Activated CD4-positive, alpha-beta T cell treated with anti-CD3 and anti-CD28 coated beads, Interleukin-2, amount 50 U/mL, for 16 hours (primary cell): ENCODE measurements at regions not wholly inside any gene's neighbourhood (a gene's known extent, or its start where the extent isn't known, plus 50 kb on each side); places are given as distances from the start of the nearest gene placed in this dataset.

Source experiments
- DNase-seq: peaks from one replicate; pipeline ENCODE4 v3.0.0-alpha.2; 2020

DNA sequence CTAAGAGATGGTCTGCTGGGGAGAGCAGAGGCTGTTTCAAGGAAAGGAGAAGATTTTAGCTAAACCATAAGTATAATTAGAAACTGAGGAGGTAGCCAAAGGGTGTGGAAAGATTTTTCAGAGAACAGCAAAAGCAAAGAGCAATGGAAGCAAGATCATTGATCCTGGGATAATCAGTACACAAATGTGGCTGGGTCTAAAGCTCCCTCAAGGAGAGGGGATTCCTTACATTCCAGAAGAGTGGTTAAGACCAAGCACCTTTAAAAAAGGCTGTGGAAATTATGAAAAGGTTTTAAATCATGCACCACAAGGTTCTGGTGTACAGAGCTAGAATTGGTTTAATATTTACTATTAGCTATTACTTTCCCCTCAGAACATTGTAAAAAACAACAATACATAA lies 246.0 kb upstream of the UBE2E3 start:
- DNase-seq: no peak

DNA sequence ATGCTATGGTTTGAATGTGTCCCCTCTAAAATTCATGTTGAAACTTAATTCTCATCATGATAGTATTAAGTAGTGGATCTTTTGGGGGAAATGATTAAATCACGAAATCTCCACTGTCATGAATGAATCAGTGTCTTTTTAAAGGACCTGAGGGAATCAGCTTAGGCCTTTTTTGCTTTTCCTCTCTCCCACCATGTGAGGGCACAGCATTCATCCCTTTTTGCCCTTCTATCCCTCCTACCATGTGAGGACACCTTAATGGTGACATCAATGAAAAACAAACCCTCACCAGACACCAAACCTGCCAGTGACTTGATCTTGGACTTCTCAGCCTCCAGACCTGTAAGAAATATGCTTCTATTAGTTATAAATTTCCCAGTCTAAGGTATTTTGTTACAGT lies 247.1 kb upstream of the UBE2E3 start:
- DNase-seq: no peak

DNA sequence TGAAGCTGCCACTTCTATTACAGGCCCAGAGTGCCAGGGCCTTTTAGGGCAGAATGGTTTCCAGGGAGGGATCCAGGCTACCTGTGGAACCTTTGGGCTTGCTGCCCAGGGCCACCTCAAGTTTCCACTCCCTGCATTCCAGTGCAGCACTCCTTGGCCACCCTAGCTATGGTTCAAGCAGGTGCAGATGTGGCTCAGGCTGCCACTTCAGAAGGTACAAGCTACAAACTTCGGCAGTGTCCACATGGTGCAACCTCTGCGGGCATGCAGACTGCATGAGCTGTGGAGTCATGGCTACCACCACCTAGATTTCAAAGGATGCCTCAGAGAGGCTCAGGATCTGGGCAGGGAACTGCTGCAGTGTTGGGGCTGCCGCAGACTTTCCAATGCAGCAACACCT lies 248.1 kb upstream of the UBE2E3 start:
- DNase-seq: no peak

DNA sequence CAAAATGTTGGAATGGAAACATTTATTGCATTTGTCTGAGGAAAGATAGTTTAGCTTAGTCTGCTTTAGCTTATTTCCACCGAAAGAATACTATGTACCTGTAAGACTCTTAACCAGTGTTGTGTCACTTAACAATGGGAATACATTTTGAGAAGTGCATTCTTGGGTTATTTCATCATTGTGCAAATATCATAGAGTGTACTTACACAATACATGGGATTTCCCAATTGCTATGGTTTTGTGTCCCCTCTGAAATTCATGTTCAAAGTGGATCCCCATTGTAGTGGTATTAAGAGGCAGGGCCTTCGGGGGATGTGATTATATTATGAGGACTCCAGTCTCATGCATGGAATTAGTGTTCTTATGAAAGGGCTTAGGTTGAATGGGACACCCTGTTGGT lies 249.4 kb upstream of the UBE2E3 start:
- no peak for DNase-seq

DNA sequence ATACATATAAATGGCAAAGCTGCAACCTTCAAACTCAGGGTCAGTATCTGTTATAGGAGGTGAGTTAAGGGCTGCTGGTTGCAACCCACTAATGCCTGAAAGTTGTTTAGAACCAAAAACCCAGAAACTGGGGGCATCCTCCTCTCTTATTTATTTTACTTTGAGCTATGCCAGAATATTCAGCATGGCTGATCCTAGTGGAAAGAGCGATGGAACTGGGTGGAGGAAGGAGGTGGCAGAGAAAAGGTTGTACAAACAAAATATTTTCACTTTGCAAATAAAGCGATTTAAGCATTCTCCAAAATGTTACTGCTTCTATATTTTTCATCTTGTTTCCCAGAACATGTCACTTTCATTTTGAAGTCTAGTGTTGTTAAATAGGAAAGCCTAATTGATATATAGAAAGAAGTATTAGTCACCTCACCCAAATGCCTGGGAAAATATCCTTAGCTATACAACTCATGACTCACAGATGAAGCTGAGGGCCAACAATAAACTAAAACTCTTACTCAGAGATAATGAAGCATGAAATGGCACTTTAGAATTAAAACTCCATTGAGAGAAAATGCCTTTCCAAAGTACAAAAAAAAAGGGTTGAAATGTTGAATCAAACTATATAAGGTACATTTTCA lies 251.4 kb upstream of the UBE2E3 start:
- no peak for DNase-seq

DNA sequence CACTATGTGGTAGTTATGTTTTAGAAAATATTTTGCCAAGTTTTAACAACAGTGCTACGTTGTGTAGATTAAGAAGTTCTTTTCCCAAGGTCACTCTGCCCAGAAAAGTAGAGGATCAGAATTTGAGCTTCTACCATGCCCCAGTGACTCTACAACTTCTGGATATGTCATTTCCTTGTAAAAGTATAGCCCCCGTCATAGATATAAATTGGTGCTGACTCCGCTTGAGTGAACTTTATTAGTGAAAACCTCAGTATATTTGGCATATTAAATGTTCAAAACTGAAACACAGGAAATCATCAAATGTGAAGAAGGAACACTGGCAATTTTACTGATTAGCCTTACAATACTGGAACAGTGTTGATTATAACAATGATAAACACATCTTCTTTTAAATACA lies 256.7 kb upstream of the UBE2E3 start:
- DNase-seq: no peak

DNA sequence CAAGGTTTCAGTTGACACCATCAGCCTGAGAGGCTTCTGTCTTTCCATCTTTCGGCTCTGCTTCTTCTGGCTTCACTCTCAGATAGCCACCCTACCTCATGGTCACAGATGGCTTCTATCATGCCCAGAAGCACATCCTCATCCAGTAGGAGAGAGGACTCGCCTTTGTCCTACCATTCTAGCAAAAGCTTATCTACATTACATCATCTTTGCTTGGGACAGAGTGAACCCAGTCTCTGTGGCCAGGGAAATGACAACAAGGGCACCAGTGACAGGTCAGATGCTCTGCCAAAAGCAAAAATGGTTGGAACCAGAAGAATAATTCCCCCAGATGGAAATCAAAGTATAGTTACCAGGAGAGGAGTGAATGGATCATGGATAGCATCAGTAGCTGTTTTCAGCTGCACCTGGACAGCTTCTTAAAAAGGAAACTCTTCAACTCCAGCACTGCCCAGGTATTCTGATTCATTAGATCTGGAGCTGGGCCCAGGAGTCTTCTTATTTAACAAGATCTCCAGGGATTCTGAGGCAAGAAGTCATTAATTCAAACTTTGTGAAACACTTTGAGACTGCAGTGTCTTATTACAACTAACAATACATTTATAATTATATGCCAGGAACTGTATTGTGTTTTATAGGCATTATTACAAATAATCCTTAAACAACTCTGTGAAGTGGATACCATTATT lies 257.7 kb upstream of the UBE2E3 start:
- DNase-seq: no peak

DNA sequence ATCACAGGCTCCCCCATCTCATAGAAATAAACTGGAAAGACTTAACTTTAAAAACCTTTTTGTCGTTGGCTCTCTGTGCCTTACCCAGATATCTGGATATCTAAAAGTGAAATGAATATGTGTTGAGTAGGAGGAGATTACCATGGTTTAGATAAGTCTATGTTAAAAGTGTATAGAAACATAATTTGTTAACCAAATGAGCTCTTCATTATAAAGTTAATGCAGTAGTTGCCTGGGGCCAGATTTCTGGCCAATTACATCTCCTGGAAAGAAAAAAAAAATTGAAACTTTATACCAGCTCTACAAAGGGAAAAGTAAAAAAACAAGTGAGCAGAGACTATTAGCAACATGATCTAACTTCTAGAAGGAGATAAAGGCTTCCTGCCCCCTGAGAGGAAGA lies 259.6 kb upstream of the UBE2E3 start:
- no peak for DNase-seq

DNA sequence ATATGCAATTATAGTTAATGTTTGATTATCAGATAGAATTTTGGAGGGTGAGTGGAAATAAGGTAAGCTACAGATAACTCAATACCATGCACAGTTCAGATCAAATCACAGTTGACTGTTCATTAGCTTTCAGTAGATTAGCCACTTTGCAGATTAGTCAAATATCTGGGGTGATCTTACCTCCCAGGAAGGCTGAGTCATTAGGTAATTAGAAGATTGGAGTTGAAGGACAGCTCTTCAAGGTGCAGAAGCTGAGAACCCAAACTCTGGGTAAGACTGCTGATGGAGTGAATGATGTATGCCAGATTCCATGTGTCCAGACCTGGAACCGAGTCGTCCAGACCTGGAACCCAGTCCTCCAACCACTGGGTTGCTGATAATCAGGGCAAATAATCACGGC lies 262.8 kb upstream of the UBE2E3 start:
- no peak for DNase-seq

DNA sequence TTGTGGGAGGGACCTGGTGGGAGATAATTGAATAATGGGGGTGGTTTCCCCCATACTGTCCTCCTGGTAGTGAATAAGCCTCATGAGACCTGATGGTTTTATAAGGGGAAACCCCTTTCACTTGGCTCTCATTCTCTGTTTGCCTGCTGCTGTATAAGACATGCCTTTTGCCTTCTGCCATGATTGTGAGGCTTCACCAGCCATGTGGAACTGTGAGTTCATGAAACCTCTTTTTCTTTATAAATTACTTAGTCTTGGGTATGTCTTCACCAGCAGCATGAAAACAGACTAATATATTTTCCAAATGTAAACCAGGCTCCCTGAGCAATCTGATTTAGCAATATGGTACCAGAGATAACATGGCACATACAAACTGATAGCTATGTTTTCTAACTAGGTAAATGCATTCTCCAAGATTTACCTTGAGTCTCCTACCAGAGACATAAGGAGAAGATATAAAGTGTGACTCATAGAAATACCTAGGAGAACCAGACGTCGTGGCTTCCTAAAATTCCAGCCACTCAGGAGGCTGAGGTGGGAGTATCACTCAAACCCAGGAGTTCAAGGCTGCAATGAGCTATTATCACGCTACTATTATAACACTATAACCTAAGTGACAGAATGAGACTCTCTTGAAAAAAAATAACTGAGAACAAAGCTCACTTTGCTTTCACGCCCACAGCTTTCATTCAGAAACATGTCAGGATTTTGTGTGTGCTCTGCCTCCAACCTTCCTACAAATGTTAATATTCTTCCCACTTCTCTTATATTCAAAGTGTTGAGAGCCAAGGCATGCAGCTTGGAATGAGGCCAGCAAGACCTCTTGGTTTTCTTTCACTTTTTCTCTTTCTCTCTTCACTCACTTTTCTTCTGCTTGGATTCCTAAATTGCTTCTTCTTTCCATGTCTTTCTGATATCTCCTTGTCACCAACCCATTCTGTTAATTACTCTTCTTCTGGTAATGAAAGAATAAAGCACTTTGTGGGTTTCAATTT lies 263.9 kb upstream of the UBE2E3 start:
- DNase-seq: no peak

DNA sequence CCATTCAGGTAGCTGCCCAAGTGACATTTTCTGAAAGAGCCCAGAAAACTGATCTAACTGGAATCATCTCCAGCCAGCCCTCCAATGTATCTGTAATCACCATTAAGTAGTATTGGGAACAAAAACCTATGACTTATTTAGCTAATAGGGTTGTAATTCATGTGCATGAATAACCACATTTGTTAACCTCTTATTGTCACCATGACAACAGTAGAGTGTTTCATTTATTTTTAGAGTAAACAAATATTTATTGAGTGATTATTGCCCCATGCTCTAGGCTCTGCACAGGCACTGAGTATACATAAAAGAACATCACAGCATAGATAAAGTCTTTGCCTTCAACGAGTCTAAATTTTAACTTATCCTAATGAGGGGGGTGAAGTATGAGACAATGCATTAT lies 265.4 kb upstream of the UBE2E3 start:
- no peak for DNase-seq

DNA sequence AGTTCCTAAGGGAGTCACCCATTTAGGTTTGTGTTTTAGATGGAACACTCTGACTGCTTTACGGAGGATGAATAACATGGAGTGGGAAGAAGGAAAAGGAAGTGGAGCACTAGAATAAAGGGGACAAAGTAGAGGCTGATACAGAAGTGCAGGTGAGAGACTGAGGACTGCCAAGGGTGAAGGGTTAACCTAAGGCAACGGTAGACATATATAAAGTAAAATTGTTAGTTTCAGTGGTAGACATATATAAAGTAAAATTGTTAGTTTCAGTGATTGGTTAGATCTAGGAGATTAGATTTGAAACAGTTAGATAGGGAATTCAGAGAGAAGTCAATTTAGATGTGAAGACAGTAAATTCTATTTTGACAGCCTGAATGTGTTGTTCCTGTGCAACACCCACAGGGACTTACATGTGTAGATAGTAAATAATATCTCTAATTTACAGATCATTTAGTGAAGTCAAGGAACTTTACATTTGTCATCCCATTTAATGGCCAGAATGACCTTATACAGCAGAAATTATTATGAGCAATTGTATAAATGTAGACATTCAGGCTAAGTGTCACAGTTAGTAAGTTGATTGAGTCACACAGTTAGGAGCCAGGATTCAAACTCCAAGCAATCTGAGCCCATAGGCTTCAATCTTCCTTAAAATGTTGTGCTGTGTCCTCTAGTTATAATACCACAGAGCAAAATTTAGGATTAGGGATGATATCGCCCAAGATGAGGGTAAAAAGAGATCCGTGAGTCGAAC lies 270.8 kb upstream of the UBE2E3 start:
- no peak for DNase-seq

DNA sequence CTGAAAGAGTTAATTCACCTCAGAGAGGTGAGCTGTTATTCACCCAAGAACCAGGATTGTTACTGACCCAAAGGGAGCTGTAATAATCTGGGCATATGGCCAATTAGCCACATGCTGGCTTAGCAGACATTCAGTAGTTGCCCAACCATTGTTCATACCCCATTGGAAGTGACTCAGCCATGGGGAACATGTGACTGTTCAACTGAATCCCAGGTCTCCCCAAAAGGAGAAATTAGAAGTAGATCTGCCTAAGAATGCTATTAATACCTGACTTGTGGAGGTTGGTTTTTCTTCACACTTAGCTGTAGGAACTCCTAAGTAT lies 272.6 kb upstream of the UBE2E3 start:
- DNase-seq: no peak

DNA sequence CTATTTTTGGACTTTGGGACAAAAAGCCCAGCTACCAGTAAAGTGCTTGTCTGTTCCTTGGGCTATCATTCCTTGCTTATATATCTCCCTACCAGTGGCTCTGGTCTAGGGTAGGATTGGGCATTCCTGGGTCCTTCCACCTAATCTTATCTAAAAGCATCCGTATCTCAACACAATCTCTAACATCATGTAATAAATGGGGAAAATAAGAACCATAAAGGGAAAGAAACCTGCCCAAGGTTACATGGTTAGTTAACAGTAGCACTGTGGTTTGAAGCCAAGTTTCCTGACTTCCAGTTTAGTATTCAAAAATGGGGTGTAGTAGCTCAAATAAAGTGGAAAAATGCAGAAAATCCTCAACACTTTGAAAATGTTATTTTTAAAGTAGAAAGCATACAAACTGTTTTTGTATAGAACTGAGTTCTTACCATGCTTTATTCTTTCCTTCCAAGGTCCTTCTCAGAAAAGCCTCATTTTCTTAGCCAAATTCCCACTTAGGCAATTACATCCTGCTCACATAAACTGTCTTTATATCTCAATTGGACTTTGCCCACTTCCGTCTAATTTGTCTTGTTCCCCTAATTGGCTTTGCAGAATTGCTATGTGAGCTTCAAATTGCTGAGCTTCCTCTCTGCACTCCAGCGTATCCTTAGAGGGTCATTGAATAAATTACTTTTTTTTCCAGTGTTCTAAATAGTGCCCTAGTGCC lies 273.1 kb upstream of the UBE2E3 start:
- no peak for DNase-seq

DNA sequence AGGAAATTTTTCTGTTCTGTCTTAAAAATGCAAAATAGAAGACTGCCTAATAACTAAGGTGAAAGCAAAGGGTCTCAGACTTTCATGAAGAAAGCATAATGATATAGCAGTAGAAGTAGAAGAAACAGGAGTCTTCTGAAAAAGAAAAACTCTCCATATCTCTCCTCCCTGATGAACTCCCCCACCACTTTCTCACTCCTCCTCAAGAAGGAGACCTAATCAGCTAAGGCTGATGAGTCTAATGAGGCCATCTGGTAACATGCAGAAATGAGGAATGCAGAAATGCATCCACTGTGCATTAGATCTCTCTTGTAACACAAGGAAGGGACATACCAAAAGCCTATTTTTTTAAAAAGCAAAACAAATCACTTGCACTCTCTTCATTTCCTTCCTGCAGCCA lies 273.7 kb upstream of the UBE2E3 start:
- DNase-seq: no peak

DNA sequence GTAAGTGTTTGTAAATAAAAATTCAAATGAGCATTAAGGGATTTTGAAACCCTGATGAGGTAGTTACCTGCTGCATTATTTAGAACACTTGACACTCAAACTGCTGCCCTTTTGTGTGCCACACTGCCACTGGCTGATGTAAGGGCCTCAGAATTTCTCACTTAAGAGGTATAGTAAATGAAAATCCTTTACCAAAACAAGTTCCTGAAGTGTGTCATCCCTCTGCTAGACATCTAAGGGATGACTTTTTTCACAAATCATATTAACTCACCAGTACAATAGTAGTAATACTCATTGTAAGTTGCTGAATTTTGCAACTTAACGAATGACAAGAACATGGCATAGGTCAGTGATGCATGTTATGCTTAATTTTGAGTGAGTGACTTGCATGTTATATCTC lies 274.9 kb upstream of the UBE2E3 start:
- no peak for DNase-seq

DNA sequence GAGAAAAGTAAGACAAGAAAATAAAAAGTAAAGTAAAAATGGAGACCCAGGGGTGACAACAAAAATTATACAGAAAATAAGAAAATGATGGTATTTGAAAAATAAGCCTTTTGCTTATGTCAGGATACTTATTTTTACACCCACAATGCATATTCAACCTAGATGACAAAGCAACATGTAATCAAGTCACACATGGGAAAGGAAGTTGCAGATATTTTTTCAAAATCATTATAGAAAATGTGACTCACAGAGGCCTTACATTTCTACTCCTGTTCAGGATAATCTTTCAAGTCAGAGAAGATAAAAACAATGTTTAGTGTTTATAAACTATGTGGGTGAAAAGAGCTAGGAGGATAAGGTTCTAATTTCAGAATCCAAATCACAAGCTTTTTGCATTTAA lies 275.3 kb upstream of the UBE2E3 start:
- DNase-seq: no peak

DNA sequence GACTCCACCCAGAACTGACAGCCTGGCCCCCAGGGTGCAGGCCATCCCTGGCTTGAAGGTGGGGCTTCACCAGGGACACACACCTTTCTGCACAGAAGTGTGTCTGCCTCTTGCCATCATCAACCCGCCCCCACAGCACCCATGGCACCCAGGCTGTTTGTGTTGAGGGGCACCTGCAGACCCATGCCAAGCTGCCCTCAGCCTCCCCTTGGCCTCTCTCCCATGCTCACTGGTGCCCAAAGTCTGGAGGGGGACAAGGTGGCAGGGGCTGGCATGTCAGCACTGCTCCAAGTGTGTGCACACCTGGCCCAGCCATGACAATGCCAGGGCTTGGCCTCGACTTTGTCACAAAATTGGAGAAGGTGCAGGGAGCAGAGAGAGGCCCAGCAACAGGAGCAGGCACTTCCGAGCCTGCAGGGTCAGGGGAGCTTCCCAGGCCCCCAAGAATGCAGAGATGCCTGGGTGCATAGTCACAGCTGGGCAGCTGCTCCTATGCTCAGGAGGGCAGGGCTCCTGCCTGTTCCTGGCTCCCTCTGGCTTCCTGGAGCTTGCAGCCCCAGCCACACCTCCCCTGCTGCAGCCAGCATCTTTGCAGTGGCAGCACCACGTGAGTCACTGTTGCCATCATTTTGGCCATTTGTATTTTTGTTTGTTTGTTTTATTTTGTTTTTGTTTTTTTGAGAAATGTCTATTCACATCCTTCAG lies 280.6 kb upstream of the UBE2E3 start:
- no peak for DNase-seq

DNA sequence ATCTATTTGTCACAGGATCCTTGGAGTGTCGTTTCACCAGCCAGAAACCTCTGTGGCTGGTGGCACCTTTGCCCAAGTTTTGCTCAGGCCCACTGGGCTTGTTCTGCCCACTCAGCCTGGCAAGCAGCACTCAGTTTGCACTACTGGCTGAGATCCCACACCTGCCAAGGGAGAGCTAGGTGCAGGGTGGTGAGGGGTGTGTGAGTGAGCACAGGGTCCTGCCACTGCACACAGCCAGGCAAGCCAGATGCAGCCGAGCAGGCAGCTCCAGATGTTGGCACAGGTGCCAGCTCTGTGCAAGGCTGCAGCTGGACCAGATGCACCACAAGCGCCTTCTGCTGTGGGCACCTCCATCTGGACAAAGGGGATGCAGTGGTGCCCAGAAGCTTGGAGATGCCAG lies 281.7 kb upstream of the UBE2E3 start:
- DNase-seq: no peak

DNA sequence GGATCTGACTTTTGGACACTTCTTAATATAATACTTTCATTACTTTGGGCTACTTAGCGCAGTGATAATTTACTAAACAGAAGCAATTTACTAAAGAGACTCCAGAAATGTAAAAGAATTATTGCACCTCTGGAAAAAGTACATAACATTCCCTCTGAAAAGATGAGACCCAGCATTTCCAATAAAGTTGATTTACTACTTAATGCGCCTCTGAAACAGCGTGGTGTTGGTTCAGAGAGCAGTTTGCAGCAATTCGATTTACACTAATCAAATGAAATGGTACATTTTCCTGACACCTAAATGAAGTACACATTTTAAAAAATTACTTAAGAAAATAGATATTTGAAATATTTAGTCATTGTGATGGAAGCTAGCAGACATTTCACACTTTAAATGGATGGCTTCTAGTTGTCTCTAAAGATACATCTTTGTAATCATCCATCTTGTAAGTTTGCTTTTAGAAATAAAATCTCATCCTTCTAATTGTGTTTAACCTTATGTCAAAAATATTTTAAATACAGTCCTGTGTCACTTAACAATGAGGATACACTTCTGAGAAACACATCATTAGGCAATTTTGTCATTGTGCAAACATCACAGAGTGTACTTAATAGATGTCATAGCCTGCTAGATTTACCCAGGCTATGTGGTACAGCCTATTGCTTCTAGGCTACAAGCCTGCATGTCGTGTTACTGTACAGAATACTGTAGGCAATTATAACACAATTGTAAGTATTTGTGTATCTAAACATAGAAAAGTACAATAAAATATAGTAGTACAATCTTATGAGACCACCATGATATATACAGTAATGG lies 284.6 kb upstream of the UBE2E3 start:
- no peak for DNase-seq
